Stimulated activated CD8-positive, alpha-beta memory T cell treated with anti-CD3 and anti-CD28 coated beads, Interleukin-15, amount 100 ng/mL, for 1 hour (primary cell): ENCODE measurements at regions not wholly inside any gene's neighbourhood (a gene's known extent, or its start where the extent isn't known, plus 50 kb on each side); places are given as distances from the start of the nearest gene placed in this dataset.
"Not testable (repeated sequence)": the region's sequence is repeated elsewhere in the genome, so short reads cannot be mapped to it uniquely, and the experiment has no call there.

ENCODE experiments used
- DNase-seq: peaks from one replicate; pipeline ENCODE4 v3.0.0-alpha.2; 2020; ENCODE audit warnings: low read depth

DNA sequence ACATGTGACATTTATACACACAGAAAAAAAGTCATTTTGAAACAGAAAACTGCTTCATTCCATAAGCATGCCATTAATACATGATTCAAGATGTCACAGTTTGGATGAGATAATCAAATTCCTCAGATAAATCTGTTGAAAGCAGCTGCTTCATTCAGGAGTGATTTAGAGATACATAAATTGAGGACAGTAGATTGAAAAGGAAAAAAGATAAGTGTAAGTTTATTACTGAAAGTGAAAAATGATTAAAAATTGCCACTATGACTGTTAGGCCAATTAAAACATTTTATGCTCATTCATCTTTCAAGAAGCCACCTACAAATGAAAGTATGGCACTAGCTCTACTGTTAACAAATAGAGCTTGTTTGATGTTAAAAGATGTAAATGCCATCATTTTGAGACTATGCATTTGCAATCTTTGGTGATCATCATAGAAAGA lies 136.9 kb upstream of the CDK6 start:
- DNase-seq, result no peak

DNA sequence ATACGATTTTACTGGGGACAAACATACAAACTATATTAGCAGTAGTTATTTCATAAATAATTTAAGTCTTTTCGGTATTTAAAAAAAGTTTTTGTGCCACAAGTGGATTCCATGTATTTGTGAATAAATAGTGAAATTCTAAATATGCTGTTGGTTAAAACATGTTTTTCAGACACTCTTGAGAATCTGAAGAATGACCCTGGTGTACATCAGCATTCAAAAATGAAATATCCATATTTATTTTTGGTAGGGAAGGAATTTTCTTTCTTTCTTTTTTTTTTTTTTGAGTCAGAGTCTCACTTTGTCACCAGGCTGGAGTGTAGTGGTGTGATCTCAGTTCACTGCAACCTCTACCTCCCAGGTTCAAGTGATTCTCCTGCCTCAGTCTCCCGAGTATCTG lies 136.1 kb upstream of the CDK6 start:
- no peak for DNase-seq

DNA sequence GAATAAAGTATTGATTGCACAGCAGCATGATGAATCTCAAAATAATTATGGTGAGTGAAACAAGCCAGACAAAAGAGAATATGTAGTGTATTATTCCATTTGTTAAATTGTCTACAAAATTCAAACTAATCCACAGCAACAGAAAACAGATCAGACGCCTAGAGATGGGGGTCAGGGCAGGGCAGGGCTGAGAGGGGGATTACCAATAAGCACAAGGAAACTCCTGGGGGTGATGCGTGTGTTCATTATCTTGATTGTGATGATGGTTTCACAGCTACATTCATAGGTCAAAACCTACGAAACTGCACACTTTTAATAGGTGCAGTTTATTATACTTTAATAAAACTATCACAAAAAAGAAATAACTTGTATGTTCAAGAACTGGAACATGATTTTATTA lies 132.7 kb upstream of the CDK6 start:
- no peak for DNase-seq

DNA sequence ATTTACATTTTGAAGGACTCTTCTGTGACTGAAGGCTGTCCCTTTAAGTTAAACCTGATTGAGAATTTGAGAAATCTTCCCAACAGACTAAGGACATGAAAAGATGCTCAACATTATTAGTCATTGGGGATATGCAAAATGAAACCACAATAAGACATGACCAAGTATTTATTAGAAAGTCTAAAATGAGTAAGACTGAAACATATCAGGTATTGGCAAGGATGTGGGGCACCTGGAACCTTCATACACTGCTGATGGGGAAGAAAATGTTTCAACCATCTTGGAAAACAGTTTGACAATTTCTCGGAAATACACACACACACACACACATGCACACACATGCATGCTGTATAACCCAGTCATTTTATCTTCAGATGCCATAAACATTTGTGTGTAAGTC lies 132.1 kb upstream of the CDK6 start:
- DNase-seq, result no peak

DNA sequence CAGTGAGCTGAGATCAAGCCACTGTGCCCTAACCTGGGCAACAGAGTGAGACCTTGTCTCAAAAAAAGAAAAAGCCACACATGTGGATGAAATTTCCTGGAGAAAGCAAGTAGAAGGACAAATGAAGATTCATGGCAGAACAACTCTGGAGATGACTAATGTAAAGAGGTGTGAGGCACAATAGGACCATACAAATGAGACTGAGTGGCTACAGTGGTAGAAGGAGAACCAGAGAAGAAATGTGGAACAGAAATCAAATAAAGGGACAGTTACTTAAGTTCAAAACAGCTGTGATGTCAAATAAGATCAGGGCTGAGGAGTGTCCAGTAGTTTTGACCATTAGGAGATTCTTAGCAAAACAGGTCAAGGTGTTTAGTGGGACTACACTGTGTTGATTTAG lies 130.9 kb upstream of the CDK6 start:
- no peak for DNase-seq

DNA sequence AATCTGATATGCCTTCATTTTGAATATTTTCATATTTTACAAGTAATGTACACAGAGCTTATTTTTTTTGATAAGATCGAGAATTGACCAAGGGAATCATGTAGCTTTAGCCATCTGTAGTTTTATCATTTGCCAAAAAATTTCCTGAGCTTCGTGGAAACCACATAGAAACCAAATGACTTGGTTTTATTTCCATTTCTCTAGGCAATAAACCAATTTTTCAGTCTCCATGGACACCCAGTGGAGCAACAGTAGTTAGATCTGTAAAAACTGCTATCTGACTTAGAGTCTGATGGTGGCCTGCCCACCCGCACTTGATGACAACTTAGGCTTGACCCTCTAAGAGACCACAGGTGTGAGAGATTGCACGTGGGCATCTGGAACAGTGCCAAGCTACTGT lies 127.8 kb upstream of the CDK6 start:
- DNase-seq, result no peak

DNA sequence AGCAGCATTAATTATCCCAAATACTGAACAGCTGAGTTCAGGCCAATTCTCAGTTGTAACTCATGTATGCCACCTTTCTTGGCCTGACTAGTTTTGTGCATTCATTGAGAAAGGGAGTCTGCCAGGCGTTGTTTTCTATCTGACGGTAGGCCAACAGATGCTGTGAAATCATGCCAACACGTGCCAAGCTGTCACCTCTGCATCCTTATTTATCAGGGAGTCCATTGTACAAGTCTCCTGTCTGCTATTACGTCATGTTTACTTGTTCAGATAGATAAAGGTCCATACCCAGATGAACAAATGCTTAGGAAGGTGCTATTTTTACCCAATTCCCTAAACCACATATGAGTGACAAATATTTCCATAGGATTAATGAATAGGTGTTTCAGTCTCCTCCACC lies 127.2 kb upstream of the CDK6 start:
- DNase-seq, result no peak

DNA sequence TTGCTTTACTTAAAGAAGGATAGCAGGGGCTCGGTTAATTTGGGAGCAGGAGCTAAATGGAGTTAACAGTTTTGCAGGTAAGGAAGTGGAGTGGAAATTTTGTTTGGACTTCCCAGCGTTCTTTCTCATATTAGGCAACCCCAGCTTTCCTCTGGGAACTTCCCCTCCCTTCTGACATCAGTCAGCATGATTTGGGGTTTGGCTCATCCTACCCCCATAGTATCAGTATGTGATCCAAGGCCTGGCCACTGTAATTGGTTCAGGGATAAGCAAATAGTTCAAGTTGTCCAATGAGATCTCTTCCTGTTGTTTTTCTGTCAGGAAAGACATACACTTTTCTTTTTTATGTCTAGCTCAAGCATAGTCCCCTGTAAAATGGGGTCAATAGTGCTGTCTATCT lies 125.6 kb upstream of the CDK6 start:
- no peak for DNase-seq

DNA sequence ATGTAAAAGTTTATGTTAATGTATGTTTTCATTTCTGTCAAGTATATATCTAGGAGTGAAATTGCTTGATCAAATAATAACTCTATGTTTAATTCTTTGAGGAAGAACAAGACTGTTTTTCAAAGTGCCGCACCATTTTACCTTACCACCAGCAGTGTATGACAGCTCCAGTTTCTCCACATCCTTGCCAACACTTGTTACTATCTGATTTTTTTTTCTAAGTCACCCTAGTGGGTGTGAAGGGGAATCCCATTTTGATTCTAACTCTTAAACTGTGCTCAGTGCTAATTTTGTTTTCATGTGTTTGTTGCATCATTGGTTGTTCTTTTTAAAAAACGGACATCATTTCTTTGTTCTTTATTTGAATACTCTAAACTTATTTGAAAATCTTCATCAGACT lies 120.2 kb upstream of the CDK6 start:
- DNase-seq, result no peak

DNA sequence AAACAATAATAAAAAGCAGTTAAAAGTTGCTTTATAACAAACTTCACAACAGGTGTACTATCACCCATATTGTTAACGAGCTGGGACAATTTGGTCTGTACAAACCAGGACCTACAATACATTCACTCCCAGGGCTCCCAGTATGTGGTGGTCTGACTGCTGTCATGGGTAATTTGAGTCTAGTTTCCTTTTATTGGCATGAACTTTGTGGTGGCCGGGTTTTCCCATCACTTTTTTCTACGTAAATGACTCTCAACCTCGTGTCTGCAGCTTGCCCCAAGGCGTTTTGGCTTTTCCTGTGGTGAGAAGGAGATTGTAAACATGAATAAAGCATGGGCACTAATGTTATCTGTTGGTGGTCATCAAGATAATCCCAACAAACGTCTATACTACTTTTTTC lies 118.7 kb upstream of the CDK6 start:
- no peak for DNase-seq

DNA sequence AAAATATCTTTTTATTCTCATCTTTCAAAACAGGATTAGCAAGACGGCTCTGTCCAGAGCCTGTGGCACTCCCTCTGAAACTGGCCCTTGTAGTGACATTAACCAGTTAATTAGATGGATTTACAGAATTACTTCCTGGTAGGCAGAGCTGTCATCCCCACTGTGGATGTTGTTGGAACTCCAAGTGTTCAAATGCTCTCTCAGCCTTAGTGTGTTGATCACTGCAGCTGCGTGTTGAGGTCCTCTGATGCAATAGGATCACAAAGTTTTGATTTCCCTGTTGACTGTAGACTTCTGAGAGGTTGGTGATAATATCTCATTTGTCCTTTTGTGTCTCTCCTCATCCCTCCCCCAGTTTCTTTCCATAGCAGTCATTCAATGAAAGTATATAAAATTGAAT lies 117.3 kb upstream of the CDK6 start:
- no peak for DNase-seq

DNA sequence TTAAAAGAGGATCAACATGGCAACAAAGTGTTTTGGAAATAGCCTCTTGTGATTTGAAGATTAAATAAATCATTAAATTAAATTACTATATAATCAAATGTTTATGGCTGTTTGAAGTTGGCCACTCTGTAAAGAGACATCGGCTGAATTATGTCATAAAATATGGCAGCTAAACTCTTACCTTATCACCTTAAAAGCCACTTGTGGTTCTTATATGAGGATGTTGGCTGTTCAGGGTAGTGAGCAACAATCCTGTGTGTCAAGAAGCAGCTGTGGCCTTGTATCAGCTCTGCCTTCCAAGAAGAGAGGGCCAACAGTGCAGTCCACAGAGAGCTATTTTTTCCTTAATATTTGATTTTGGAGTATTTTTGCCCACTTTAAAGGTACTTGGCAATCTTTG lies 113.4 kb upstream of the CDK6 start:
- DNase-seq, result no peak

DNA sequence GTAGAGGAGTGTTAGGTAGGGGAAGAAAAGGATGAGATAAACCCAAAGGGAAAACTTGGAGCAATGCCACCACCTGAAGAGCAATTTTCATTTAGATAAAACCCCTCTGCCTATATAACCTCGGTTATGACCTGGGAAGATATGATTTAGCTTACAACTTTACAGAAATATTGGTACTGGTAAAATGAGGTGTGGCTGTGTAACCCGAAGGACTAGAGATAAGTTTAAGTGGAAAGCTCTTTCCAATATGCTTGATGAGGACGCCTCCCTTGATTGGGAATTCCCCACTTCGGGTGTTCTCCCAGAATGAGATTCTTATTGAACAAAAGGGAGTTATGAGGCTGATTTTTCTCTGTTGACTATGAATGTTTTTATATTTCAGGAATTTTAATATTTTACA lies 109.5 kb upstream of the CDK6 start:
- no peak for DNase-seq

DNA sequence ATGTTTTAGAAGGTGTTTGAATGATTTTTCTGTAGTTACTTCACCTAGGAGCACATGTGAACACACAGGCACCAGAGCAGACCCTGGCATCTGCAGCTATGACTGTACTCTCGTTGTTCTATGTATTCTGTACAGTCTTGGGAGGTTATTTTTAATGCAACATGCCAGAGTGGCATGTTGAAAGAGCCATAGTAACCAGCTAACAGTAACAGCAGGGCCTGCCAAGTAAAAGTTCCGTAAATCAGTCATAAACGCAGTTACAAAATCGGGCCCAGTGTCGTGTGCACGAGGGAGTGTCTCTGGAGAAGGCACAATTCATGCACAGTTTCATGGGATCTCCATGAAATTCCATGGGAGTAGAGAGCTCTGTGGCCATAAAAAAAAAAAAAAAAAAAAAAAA lies 108.3 kb upstream of the CDK6 start:
- no peak for DNase-seq

DNA sequence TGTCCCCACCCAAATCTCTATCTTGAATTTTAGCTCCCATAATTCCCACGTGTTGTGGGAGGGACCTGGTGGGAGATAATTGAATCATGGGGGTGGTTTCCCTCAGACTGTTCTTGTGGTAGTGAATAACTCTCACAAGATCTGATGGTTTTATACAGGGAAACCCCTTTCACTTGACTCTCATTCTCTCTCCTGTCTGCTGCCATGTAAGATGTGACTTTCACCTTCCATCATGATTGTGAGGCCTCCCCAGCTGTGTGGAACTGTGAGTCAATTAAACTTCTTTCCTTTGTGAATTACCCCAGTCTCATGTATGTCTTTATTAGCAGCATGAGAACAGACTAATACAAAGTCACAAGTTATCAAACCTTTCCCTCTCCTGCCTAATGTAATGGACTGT lies 106.3 kb upstream of the CDK6 start:
- DNase-seq, result not testable (repeated sequence)

DNA sequence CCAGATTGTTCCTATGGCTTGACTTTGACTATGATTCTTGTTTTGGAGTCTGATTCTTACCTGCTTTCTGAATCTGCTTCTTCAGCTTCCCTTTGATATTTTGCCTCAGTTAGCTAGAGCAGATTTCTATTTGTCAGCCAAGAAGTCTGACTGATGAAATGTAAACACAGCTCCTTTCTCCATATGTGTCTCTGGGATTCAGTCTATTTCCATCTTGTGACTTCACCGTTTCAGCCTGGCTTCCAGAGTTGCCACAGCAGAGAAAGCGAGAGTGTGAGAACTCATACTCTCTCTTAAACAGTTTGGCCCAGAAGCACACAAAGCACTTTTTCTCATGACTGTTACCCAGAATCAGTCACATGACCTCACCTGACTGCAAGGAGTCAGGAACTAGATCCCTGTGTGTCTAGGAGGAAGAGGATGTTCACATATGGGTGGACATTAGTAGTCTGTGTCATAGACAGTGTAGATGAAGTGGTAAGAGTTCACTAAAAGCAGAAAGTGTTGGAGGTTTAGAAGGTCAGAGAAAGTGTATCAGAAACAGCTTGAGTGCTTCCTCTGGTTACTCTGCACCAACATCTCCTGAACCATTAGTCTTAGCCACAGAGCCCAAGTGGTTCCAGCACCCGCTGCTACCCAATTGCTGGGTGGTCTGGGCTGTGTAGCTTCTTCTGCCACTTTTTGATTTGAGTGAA lies 103.4 kb upstream of the CDK6 start:
- no peak for DNase-seq

DNA sequence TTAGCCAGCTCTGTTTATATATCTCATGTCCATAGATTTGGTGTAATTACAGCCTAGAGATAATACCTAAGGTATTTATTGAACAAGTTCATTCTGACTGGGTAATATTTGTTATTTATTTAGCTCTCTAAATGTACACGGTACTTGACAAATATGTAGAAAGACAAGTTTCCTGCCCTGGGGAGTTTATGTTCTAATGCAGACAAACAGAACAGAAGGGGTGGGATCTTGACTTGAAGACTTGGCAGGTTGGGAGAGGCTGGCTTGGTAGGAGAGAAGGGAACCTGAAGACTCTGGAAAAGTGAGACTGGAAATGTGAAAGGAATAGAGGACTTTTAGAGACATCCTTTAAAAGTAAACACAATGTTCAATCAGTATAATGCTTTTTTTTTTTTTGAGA lies 97.7 kb upstream of the CDK6 start:
- no peak for DNase-seq

DNA sequence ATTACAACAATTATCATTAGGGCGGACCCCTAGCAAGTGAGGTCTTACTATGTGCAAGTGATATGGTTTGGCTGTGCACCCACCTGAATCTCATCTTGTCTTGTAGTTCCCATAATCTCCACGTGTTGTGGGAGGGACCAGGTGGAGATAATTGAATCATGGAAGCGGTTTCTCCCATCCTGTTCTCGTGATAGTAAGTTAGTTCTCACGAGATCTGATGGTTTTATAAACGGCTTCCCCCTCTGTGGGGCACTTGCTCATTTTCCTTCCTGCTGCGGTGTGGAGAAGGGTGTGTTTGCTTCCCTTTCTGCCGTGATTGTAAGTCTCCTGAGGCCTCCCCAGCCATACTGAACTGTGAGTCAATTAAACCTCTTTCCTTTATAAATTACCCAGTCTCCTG lies 96.1 kb upstream of the CDK6 start:
- DNase-seq, result no peak

DNA sequence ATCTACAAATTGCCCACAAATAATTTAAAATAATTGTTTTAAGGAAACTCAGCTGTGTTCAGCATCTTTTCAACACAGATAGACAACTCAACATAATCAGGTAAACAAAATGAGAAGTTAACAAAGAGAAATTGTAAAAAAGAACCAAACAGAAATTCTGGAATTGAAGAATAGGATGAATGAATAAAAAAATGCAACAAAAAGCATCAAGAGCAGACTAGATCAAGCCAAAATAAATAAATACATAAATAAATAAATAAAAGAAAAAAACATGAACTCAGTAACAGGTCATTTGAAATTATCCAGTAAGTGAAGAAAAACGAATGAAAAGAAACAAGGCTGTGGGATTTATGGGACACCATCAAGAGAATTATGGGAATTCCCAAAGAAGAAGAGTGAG lies 94.0 kb upstream of the CDK6 start:
- no peak for DNase-seq

DNA sequence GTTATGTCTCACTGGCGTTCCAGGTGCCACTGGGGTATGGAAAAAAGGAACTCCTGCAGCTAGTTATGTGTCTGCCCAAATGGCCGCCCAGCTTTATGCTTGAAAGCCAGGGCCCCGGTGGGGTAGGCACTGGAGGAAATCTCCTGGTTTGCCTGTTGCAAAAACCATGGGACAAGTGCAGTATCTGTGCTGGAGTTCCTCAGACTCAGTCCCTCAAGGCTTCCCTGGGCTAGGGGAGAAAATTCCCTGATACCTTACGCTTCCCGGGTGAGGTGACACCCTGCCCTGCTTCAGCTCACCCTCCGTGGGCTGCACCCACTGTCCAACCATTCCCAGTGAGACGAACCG lies 90.3 kb upstream of the CDK6 start:
- DNase-seq, result no peak

DNA sequence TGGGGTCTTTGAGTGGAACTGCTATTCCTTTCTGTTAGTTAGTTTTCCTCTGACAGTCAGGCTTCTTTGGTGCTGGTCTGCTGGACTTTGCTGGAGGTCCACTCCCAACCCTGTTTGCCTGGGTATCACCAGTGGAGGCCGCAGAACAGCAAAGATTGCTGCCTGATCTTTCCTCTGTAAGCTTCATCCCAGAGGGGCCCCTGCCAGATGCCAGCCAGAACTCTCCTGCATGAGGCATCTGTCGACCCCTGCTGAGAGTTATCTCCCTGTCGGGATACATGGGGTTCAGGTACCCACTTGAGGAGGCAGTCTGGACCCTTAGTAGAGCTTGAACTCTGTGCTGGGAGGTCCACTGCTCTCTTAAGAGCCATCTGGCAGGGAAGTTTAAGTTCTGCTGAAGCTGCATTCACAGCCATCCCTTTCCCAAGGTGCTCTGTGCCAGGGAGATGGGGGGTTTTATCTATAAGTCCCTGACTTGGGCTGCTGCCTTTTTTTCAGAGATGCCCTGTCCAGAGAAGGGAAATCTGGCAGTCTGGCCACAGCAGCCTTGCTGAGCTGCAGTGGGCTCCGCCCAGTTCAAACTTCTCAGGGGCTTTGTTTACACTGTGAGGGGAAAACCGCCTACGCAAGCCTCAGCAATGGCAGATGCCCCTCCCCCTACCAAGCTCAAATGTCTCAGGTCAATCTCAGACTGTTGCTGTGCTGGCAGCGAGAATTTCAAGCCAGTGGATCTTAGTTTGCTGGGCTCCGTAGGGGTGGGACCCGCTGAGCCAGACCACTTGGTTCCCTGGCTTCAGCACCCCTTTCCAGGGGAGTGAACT lies 89.7 kb upstream of the CDK6 start:
- no peak for DNase-seq

DNA sequence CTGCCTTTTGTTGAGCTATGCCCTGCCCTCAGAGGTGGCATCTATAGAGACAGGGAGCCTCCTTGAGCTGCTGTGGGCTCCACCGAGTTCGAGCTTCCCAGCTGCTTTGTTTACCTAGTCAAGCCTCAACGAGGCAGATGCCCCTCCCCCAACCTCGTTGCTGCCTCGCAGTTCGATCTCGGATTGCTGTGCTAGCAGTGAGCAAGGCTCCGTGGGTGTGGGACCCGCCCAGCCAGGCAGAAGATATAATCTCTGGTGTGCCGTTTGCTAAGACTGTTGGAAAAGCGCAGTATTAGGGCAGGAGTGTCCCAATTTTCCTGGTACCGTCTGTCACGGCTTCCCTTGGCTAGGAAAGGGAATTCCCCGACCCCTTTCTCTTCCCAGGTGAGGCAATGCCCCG lies 88.4 kb upstream of the CDK6 start:
- DNase-seq, result no peak

DNA sequence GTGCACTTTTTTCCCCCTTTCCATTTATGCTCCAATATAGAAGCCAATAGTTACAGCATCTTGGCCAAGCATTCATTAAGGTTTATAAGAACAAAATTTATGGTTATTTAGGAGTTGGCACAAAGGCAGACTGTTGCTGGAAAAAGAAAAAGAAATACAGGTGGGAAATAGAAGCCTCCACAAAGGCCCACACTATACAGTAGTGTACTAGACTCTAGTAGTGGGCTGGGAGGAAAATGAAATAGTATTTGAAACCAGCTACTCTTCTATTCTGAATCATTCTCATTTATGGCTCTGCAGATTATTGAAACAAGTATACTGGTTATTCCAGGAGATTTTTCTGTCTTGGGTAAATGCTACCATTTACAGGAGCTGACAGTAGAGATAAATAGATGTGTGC lies 80.9 kb upstream of the CDK6 start:
- DNase-seq, result no peak

DNA sequence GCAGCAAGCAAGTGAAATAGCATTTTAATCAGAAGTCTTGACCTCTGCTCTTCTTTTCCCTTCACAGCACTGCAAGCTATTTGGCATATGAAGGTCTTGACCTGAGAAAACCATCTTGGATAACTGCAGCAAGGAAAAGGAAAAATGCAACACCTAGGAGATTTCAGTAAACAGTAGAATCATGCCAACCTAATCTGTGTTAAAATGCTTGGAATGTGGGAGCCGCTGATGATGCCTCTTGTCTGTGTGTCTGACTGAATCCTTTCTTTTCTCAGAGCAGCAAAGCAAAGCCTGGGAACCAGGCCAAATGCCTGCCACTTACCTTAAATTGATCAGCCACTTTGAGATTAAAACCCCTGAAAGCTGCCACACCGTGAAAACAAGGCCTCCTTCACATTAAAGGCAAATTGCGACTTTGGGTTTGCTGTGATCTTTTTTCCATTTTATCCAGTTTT lies 80.4 kb upstream of the CDK6 start:
- no peak for DNase-seq
